Brain microvascular endothelial cell (primary cell): ENCODE measurements at regions not wholly inside any gene's neighbourhood (a gene's known extent, or its start where the extent isn't known, plus 50 kb on each side); places are given as distances from the start of the nearest gene placed in this dataset.
"Not testable (repeated sequence)": the region's sequence is repeated elsewhere in the genome, so short reads cannot be mapped to it uniquely, and the experiment has no call there.

Experiments used
- DNase-seq: peaks from one replicate; pipeline ENCODE4 v3.0.0-alpha.2; 2020
- H3K27ac ChIP-seq: fragments of 250-450 bp; sonication (Bioruptor Pico); 2 replicates; pipeline ENCODE4 v1.5.1; 2020; ENCODE audit warnings: mild to moderate bottlenecking, moderate library complexity
- H3K27me3 ChIP-seq: fragments of 250-450 bp; sonication (Bioruptor Pico); replicated peaks from 2 replicates; pipeline ENCODE4 v1.5.1; 2020; ENCODE audit warnings: mild to moderate bottlenecking
- H3K36me3 ChIP-seq: fragments of 250-450 bp; sonication (Bioruptor Pico); replicated peaks from 2 replicates; pipeline ENCODE4 v1.5.1; 2020; ENCODE audit warnings: mild to moderate bottlenecking
- H3K4me3 ChIP-seq: 2 replicates; pipeline ENCODE4 v1.5.1; 2011; ENCODE audit warnings: low read depth, mild to moderate bottlenecking, control low read depth, low read length, moderate library complexity
- in situ Hi-C: cut with HindIII; loops from 2 replicates; pipeline ENCODE4 v1.10.0; 2017; ENCODE audit warnings: low sequenced_read_pairs, low pct_ligation_motif_present
- TF ChIP-seq, protein P1 (sequence below): IDR thresholded peaks from 2 replicates; pipeline ENCODE4 v1.5.1; 2011; ENCODE audit warnings: low read depth, mild to moderate bottlenecking, moderate library complexity, low read length, control low read depth, inconsistent platforms; ENCODE audit errors: missing control alignments

DNA sequence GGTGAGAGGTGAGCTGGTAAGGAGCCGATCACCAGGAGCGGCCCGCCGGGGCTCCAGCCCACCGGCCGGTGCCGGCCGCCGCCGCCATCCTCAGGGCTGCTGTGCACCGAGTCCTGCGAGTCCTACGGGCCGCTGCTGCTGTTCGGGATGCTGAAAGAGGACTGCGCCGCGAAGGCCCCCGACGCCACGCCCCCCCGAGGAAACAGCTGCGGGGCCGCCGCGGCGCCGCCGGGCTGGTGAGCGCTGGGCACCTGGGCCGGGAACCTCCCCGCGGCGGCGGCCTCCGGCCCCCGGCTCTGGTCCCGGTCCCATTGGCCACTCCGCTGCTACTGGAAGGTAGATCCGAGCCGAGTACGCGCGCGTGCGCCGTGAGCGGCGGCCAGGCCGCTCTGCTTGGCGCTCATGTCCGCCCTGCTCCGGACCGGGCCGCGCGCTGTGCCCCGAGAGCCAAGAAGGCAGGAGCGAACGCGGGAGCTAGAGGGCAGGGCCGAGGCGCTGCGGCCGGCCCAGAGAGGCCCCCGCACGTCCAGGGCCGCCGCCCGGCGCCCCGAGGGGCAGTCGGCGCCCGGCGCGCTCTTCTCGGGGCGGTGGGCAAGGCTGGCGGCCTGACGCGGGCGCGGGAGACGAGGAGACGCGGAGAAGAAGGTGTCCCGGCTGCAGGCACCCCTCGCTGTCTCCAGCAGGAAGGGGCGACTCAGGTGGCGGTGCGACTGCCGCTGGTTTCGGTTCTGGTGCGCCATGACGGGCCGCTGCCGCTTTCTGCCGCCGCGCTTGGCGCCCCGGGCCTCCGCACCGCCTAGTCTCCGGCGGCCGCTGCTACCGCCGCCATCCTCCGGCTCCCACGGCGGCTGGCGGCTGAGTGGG, 121.3 kb upstream of the WIPF3 start:
- Histone ChIP-seq H3K27ac (no peak overlapping the region), H3K36me3 (no peaks in the 10 kb centered on the region), H3K27me3 (no peaks in the 10 kb centered on the region), H3K4me3 (peak overlapping the region; percentile 72)
- in situ Hi-C loops: no loop called here
- TF ChIP-seq, protein P1, sequence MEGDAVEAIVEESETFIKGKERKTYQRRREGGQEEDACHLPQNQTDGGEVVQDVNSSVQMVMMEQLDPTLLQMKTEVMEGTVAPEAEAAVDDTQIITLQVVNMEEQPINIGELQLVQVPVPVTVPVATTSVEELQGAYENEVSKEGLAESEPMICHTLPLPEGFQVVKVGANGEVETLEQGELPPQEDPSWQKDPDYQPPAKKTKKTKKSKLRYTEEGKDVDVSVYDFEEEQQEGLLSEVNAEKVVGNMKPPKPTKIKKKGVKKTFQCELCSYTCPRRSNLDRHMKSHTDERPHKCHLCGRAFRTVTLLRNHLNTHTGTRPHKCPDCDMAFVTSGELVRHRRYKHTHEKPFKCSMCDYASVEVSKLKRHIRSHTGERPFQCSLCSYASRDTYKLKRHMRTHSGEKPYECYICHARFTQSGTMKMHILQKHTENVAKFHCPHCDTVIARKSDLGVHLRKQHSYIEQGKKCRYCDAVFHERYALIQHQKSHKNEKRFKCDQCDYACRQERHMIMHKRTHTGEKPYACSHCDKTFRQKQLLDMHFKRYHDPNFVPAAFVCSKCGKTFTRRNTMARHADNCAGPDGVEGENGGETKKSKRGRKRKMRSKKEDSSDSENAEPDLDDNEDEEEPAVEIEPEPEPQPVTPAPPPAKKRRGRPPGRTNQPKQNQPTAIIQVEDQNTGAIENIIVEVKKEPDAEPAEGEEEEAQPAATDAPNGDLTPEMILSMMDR: no peak
- peak; percentile 47 for DNase-seq

GRCh38 chr7:29685651-29686271, 120.5 kb upstream of the WIPF3 start:
- H3K27me3 ChIP-seq, H3K27ac ChIP-seq, DNase-seq, H3K36me3 ChIP-seq, in situ Hi-C loops: not testable (repeated sequence)
- peak overlapping the region; percentile 72 for H3K4me3 ChIP-seq

DNA sequence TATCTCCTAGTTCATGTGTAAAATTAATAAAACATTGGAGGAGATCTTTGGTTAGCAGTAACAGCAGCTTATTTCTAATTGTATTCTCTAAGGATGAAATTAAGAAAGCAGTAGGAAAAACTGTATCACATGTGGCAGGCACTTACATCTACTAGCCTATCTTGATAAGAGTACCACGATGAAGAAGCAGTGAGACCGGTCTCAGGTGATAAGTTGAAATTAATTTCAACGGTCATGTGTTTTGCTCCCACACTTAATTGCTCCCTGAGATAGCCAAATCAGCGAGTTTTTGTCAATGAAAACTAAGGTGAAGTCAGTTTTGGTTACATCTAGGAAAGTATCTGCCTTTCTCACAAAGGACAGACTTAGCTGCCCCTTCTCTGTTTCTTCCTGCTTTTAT, 115.8 kb upstream of the WIPF3 start:
- H3K4me3 ChIP-seq, H3K36me3 ChIP-seq, H3K27ac ChIP-seq, in situ Hi-C loops, DNase-seq, H3K27me3 ChIP-seq: not testable (repeated sequence)

- H3K4me3 ChIP-seq, H3K27ac ChIP-seq, H3K36me3 ChIP-seq, H3K27me3 ChIP-seq, in situ Hi-C loops, DNase-seq: not testable (repeated sequence)
Measured at GRCh38 chr7:29696402-29696801, 109.9 kb upstream of the WIPF3 start.

GRCh38 chr7:29699723-29700122, 106.6 kb upstream of the WIPF3 start:
- in situ Hi-C loops, H3K36me3 ChIP-seq, H3K27ac ChIP-seq, H3K4me3 ChIP-seq, H3K27me3 ChIP-seq, DNase-seq: not testable (repeated sequence)

DNA sequence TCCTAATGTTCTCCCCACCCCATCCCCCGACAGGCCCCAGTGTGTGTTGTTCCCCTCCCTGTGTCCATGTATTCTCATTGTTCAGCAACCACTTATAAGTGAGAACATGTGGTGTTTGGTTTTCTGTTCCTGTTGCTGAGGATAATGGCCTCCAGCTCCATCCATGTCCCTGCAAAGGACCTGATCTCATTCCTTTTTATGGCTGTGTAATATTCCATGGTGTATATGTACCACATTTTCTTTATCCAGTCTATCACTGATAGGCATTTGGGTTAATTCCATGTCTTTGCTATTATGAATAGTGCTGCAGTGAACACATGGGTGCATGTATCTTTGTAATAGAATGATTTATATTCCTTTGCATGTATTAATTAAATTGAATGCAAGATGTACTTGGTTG, 104.8 kb upstream of the WIPF3 start:
- in situ Hi-C loops, H3K27ac ChIP-seq, H3K4me3 ChIP-seq, H3K27me3 ChIP-seq, DNase-seq, H3K36me3 ChIP-seq: not testable (repeated sequence)

DNA sequence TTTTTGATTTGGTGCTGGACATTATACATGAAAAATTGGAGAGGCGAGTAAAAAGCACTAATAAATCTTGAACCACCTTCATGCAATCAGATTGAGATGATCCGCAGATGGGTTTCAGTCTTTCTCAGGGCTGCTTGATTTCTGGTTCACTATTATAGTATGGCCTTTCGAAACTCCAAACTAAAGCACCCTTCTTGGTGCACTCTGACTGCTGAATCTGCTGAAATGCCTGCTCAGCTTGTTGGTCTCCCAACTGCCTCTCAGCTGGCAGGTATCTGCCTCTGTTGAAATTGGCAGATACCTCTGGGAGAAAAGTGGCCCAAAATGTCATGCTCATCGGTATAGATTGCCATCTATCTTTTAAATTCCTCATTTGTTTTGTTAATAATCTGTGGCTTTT, 102.5 kb upstream of the WIPF3 start:
- H3K27me3 ChIP-seq, H3K27ac ChIP-seq, H3K36me3 ChIP-seq, H3K4me3 ChIP-seq, DNase-seq, in situ Hi-C loops: not testable (repeated sequence)

DNA sequence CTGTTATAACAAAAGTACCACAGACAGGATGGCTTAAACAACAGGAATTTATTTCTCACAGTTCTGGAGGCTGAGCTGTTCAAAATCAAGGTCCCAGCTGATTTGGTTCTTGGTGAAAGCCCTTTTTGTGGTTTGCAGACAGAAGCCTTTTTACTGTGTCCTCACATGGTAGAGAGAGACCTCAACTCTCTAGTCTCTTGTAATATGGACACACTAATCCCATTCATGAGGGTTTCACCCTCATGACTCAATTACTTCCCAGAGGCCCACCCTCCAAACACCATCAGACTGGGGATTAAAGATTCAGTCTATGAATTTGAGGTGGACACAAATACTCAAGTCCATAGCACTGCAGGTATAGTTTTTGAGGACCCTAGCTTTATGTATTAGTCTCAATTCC, 97.3 kb upstream of the WIPF3 start:
- H3K27ac ChIP-seq, in situ Hi-C loops: not testable (repeated sequence)

GRCh38 chr7:29723127-29723526, 83.2 kb upstream of the WIPF3 start:
- H3K27ac ChIP-seq, in situ Hi-C loops, H3K36me3 ChIP-seq, H3K4me3 ChIP-seq: not testable (repeated sequence)
- DNase-seq: peak; percentile 93
- H3K27me3 ChIP-seq: peaks cover 14% of the 10 kb centered on the region

More for the DNA sequence above, 97.3 kb upstream of the WIPF3 start:
- H3K4me3 ChIP-seq, H3K27me3 ChIP-seq, H3K36me3 ChIP-seq, DNase-seq: not testable (repeated sequence)

GRCh38 chr7:29723599-29723998, 82.7 kb upstream of the WIPF3 start:
- Histone ChIP-seq H3K27me3 (peaks cover 14% of the 10 kb centered on the region), H3K4me3 (no peak overlapping the region)
- in situ Hi-C loops: no loop called here

DNA sequence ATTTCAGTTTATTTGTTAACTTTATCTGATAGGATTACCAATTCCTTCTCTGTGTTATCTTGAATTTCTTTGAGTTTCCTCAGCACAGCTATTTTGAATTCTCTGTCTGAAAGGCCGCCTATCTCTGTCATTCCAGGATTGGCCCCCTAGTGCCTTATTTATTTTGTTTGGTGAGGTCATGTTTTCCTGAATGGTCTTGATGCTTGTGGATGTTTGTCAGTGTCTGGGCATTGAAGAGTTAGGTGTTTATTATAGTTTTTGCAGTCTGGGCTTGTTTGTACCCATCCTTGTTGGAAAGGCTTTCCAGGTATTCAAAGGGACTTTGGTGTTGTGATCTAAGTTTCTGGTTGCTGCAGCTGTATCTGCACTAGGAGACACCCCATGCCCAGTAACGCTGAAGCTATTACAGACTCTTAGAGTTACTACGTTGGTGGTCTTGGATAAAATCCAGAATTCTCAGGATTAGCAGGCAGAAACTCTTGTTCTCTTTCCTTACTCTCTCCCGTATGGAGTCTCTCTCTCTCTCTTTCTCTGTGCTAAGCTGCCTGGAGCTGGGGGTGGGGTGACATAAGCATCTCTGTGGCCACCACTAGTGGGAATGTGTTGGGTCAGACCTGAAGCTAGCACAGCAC, 76.7 kb upstream of the WIPF3 start:
- H3K36me3 ChIP-seq, H3K4me3 ChIP-seq, in situ Hi-C loops, H3K27ac ChIP-seq: not testable (repeated sequence)
- peak; percentile 7 for DNase-seq
- H3K27me3 ChIP-seq: peaks cover 19% of the 10 kb centered on the region

More at GRCh38 chr7:29723599-29723998, 82.7 kb upstream of the WIPF3 start:
- TF ChIP-seq, protein P1: no peak
- peak; percentile 25 for DNase-seq
- Histone ChIP-seq H3K36me3 (no peaks in the 10 kb centered on the region), H3K27ac (no peak overlapping the region)
